HG03196 (cell line): ENCODE measurements at regions not wholly inside any gene's neighbourhood (a gene's known extent, or its start where the extent isn't known, plus 50 kb on each side); places are given as distances from the start of the nearest gene placed in this dataset.
"Not testable (repeated sequence)": the region's sequence is repeated elsewhere in the genome, so short reads cannot be mapped to it uniquely, and the experiment has no call there.

ENCODE experiments used
- ATAC-seq: cut with Tn5 transposase; IDR thresholded peaks from one replicate; pipeline ENCODE4 v1.9.1; 2021; ENCODE audit not compliant: unreplicated experiment

DNA sequence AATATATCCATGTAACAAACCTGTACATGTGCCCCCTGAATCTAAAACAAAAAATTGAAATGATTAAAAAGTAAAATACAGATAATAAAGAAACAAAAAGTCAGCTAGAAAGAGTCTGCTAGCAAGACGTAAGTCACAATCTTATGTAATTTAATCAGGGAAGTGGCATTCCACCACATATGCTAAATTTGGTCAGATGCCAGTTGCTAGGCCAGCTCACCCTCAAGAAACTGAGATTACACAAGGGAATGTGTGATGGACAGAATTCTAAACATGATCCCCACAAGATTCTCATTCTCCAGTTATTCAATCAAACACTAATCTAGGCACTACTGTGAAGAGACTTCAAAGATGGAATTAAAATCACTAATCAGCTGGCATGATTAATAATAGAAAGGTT, 689.3 kb downstream of the CENPC start:
- ATAC-seq: no peak

DNA sequence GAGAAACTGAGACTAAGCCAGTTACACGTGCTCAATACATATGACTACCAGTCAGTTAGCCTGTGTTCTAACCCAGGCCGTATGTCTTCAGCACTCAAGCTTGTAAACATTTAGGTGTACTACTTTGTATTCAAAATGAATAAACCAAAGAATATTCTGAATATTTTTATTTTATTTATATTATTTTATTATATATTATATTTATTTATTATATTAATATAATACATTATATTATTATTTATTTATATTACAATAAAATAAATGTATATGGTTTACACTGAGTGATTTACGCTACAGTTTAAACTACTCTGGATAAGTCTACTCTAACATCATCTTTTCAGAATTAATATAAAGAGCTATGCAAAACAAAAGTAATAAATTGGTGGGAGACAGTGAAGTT, 691.5 kb downstream of the CENPC start:
- ATAC-seq: no peak

DNA sequence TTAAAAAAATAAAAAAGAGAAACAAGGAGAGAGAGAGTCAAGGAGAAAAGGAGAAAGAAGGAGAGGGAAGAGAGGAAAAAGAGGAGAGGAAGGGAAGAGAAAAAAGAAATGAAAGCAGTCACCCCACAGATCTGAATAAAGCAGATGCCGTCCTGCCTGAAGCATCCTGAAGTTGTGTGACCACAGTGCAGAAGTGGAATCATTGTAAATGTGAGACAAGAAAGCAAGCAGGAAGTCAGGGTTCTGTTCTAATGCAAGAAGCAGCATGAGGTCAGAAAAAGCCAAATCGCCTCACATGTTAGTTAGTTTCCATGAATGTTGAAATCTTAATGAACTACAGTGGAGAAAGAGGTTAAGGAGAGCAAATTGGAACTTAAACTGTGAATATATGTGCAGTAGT, 692.5 kb downstream of the CENPC start:
- ATAC-seq: no peak

DNA sequence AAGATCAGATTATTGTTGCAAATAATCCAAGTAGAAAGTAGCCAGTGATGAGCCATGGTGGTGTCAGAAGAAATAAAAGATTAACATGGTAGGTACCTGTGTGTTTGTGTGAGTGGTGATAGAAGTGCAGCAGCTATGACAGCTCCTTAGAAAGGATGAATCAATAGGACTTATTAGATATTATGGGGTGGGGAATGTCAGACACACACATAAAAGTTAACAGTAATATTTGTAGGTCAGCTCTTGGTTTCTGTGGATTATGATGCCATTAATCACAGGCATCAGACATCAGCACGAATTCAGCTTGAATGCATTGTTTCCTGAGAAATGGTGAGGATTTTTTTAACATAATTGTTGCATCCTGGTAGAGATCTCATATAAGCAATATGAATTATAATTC, 695.7 kb downstream of the CENPC start:
- ATAC-seq: no peak

DNA sequence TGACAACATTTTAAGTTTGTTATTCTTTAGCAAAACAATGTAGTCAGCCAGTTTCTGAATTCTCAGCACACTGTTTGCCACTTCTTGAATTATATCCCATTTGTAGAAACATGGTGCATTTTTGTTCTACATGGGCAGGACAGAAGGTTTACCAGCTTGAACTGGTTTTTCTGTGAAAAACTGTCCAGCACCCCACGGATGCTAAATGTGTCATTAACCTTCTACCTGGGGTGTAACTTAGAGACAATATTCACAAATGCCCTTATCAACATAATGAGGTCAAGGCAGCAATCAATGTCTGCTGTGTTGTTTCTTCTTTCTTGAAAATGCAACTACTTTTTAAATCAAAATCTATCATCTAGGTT, 702.6 kb downstream of the CENPC start:
- no peak for ATAC-seq

DNA sequence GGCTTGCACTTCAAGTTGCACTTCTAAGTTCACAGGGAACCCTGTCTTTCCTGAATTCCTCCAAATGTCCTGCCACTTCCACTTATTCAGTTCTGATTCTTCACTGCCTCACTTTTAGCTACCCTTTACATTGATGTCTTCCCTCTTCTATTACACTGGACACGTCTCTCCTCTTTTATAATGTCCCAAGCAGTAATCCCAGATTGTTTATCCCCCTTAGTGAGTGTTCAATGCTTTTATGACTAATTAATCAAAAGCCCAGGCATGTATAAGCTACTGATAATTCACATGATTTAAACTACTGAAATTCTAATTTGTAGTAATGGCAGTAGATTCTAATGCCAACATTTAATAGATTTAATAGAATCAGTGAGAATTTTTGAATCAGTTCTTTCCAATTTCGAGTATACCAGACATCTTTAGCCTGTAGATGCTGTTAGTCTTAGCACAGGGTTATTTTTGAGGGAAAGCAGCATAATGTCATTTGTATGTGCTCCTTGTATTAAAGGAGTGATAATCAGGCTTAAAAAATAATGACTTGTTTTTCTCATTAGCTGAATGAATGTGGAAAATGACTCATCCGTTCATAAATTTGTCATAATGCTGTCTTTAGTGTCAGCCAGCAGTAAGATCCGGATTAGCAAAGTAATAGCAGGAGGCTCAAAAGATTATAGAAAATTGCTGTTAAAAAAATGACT, 703.1 kb downstream of the CENPC start:
- ATAC-seq: no peak

DNA sequence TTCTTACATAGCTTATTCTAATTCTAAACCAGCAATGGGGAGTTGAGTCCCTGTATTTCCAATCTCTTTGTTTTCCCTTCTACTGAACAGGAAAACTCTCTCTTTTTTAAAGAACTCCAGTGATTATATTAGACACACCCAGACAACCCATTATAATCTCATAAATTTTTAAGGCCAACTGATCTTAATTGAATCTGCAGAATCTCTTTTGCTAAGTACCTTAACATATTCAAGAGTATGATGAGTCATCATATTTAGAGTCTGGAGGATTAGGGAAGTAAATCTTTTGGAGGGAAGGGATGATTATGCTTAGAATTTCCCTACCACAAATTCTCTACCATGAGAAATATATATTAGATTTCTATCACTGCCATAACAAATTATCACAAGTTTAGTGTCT, 705.1 kb downstream of the CENPC start:
- no peak for ATAC-seq

DNA sequence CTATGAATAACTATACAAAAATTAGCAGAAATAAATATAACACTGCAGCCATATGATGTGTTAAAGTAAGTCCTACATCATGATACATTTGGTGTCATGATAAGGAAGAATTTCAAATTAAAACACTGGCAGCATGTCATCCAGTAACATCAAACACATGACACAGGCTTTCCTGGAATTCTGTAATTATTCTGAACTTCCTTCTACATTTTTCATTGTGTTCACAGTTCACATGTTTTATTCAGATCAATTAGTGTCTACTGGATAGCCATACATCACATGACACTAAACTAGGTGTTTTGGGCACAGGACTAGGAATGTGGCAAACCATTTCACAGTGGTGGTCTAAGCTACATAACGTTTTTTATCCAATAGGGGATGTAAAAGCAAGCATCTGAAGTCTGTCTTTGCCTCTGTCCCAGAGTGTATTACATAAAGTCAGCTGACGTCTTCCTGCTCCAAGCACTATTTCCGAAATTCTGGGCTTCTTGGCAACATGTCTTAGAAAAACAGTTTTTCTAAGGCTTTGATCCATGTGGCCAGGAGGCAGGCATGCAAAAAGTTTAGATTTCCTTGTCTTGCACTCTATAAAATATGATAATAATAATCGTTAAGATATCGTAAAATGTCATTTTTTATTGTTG, 707.9 kb downstream of the CENPC start:
- no peak for ATAC-seq

DNA sequence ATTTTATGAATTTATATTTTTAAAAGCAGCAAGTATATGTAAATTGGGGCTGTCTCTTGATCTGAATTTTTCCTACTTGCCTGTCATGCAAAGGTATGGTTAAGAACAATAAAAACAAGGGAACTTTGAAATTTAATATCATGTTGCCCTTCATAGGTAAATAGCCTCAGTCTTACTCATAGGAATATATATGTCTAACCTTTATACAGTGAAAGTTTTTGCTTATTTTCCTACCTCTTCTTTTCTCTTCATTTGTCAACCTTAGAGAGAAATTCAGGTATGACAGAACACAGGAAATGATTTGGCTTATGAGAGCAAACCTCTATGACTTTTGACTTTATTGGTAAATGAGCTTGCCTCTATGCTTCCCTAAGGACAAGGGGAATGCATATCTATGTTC, 716.0 kb downstream of the CENPC start:
- ATAC-seq: no peak

DNA sequence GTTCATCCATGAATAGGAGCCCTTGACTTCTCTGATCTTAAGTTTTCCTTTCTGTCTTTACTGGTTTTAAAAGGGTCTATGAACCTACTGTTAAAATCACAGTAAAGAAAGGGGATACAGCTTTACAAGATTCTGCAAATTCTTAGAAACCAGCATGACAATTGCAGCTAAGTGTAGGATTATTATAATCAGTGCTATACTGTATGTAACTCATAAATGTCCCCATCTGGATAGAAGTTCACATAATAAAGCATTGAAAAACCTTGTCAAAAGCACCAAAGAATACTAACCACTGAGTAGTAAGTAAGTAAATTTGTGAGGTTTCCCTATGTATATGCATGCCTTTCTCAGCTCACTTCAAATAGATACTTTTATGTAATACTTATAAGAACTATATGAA, 724.6 kb downstream of the CENPC start:
- ATAC-seq: no peak

DNA sequence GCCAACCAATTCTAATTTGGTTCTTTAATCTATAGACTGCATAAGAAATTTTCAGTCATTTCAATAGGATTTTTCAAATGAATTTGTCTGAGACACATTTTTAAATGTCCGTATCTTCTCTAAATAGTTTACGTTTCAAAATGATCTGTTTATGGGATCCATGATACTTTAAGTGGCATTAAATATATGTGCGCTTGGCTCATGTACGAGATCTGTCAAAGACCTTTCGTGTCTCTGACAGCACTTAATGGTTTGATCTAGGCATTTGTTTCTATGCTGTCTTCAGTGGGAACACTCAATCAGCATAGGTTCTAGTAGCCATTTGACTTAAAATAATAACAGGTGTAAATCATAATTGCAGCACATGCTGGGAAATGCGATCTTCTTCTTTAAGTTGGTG, 731.0 kb downstream of the CENPC start:
- ATAC-seq: no peak

DNA sequence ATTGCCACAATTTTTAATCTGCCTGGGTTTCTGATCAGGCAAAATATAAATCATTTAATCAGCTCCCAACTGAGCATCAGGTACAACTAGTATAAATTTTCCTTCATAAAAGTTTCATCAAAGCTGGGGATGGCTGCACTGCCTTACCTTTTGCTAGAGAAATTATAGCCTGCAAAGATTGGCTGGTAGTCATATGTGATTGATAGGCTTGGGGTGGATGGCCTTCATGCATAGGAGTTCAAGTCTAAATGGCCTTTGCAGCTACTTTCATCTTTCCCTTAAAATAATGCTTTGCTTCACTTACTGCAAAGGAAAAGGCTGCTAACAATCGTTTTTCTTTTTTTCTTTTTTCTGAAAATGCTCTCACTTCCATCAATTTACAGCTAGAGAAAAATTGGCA, 739.7 kb downstream of the CENPC start:
- ATAC-seq: no peak

DNA sequence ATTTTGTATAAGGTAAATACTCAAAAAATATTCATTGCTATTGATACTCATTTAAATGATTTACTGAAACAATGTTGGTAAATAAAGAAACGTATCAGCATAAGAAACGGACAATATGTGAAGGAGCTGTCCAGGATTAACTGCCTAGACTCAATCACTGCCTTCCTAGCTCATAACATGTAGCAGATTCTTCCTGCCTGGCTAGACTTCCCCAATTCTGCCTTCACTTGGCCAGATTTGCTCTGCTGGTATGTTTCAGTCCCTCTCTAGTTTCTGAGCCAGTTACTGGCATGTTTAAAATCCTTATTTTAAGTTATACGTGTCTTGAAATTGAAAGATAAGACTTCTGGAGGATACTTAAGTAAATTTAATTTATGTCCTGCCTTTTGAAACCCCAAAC, 740.3 kb downstream of the CENPC start:
- no peak for ATAC-seq

DNA sequence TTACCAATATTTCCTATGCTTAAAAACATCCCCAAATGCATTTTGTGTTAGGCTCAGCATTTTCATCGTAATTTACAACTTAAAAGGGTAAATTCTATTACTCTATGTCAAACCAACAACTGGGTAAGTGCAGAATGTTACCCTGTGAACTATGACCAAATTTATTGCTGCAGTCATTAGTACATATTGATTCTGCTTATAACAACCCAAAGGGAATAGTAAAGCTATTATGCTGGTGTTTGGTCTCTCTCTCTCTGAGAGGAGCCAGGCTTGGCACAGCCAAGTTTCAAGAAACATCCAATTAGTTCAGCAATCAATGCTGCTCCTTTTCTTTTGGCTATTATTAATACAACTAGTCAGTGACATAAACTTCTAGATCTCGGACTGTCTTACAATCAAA, 747.7 kb downstream of the CENPC start:
- ATAC-seq: no peak

DNA sequence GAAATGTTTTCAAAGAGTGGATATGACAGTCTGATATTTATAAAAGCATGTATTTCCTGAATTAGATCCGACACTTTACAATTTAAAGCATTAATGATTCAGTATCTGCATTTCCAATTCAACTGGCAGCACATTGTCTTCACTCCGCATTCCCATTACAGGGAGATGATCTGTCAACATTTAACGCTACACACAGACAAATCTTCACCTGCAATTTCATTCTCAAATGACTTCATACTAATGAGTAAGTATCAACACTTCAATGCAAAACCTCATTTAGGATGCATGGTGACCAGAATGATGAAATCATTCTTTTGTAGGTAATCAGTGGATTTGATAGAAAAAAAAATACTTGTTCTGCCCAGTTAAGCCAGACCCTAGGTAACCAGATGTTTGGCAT, 749.6 kb downstream of the CENPC start:
- ATAC-seq: no peak

DNA sequence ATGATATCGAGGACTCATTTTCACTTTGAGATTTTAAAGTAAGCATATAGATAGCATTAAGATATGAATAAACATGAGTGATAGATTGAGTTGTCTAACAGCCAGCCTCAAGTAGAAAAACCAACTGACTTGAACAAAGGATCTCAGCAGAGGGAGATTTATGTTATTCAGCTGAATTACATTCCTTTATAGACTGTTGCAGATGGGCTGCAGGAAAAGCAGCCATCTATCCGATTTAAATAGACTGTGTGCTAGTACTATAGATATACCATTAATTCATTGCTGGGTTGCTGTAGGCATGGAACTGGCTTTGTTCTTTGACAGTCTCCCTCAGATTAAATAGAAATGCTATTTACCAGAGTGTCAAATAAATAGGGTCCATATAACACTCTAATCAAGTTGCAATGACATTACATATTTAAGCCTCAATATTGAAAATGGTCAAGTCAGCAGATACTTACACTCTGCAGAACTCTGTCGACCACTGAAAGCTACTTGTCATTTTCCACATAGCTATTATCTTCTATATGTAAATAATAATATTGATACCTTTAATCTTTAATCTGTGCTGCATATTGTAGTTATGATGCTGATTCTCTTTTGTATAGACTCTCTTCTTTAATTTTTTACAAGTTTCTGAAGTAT, 750.8 kb downstream of the CENPC start:
- ATAC-seq: no peak

DNA sequence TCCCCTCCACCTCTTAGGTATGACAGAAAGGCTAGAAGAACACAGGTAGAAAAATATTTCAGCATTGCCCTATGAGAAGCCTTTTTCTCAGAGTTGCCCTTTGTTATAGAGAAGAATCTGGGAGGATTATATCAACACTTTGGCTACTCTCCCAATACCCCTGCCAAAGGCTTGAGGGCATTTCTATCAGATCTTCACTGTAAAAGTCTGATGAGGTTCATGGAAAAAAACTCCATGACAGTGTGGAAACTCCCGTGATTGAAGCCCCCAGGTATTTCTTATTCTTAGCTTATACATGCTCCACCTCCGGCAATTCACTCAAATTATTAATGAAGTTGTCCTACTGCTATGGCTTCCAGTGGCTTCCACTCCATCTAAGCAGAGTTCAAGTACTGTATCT, 753.6 kb downstream of the CENPC start:
- no peak for ATAC-seq

DNA sequence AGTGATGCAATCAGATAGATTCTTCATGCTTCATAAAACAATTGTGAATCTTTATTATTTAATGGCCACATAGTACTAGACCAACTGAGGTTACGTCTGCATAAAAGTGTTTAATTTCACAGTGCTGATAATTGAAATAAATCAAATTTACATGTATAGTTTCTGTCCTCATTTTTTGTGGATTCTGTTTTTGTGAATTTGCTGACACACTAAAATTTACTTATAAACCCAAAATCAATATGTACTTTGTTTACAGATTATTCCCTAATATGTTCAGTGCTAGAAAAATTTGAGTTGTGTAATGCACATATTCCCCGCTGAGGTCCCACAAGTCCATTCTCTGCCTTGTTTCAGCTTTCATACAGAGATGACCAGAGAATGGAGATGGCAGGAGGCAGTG, 759.8 kb downstream of the CENPC start:
- no peak for ATAC-seq

DNA sequence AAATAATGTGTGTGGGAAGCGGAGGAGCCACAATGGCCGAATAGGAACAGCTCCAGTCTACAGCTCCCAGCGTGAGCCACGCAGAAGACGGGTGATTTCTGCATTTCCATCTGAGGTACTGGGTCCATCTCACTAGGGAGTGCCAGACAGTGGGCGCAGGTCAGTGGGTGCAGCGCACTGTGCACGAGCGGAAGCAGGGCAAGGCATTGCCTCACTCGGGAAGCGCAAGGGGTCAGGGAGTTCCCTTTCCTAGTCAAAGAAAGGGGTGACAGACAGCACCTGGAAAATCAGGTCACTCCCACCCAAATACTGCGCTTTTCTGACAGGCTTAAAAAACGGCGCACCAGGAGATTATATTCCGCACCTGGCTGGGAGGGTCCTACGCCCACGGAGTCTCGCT, 762.6 kb downstream of the CENPC start:
- ATAC-seq: not testable (repeated sequence)

DNA sequence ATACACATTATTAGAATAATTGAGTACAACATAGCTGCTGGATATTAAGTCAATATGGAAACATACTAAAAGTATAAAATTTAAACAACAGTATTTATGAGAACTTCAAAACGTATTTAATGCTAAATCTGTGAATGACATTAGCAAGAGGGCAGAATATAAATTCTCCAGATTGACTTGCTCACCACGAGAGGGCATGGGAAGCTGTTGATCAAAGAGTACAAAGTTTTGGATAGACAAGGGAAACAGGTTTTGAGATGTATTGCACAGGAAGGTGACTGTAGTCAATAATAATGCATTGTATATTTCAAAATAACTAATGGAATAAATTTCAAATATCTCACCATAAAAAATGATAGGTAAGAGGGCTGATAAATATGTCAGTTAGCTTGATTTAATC, 768.2 kb downstream of the CENPC start:
- no peak for ATAC-seq

DNA sequence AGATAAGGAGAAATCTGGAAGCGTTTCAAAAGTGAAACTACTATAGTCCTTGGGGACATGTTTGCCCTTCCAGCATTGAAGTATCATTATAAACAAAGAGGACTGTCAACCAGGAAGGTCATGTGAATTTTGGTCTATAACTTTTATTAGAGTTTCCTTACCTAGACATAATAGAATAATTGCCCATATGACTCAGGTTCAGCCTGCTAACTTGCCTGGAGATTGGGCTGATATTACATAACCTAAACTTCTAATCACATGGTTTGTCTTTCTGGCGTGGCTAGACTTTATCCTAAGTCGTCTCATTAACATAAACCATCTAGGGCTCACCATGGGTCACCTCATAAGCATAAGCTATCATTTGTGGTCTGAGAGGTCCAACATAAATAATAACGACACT, 775.9 kb downstream of the CENPC start:
- no peak for ATAC-seq

DNA sequence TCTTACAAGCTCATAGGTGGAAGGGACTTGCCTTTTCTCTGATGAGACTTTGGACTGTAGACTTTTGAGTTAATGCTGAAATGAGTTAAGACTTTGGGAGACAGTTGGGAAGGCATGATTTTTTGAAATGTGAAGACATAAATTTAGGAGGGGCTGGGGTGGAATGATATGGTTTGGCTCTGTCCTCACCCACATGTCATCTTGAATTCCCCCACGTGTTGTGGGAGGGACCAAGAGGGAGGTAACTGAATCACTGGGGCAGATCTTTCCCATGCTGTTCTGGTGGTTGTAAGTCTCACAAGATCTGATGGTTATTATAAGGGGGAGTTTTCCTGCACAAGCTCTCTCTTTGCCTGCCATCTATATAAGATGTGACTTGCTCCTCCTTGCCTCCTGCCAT, 777.9 kb downstream of the CENPC start:
- ATAC-seq: no peak

DNA sequence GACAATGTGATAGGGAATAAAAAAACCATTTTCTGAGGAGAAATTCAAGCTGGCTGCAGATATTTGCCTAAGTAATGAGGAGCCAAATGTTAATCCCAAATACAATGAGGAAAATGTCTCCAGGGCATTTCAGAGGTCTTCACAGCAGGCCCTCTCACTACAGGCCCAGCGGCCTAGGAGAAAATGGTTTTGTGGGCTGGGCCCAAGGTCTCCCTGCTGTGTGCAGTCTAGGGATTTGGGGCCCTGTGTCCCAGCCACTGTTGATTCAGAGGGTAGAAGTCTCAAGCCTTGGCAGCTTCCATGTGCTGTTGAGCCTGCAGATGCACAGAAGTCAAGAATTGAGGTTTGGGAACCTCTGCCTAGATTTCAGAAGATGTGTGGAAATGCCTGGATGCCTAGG, 778.7 kb downstream of the CENPC start:
- ATAC-seq: no peak
